Neural progenitor cell (in vitro differentiated cells): ENCODE measurements at regions not wholly inside any gene's neighbourhood (a gene's known extent, or its start where the extent isn't known, plus 50 kb on each side); places are given as distances from the start of the nearest gene placed in this dataset.

Source experiments
- DNase-seq: peaks from one replicate; pipeline ENCODE4 v3.0.0-alpha.2; 2016; ENCODE audit warnings: low spot score
- H2AFZ ChIP-seq: fragments of 200-600 bp; sonication (generic); replicated peaks from 2 replicates; pipeline ENCODE4 v1.6.1; 2016; ENCODE audit warnings: antibody characterized with exemption
- H3F3A ChIP-seq: fragments of 200-600 bp; sonication (generic); 2 replicates; pipeline ENCODE4 v1.6.1; 2016; ENCODE audit warnings: antibody characterized with exemption, low read depth
- H3K27ac ChIP-seq: fragments of 200-600 bp; sonication (generic); 2 replicates; pipeline ENCODE4 v1.5.1; 2016; ENCODE audit warnings: mild to moderate bottlenecking
- H3K27me3 ChIP-seq: fragments of 200-600 bp; sonication (generic); 2 replicates; pipeline ENCODE4 v1.6.1; 2016; ENCODE audit warnings: mild to moderate bottlenecking, moderate library complexity
- H3K36me3 ChIP-seq: fragments of 200-600 bp; sonication (generic); 2 replicates; pipeline ENCODE4 v1.5.1; 2016
- H3K4me1 ChIP-seq: fragments of 200-600 bp; sonication (generic); 2 replicates; pipeline ENCODE4 v1.6.1; 2016; ENCODE audit warnings: mixed run types
- H3K4me2 ChIP-seq: fragments of 200-600 bp; sonication (generic); 2 replicates; pipeline ENCODE4 v1.6.1; 2016
- H3K4me3 ChIP-seq: fragments of 200-600 bp; sonication (generic); 2 replicates; pipeline ENCODE4 v1.5.1; 2016
- H3K79me2 ChIP-seq: fragments of 200-600 bp; sonication (generic); 2 replicates; pipeline ENCODE4 v1.6.1; 2016; ENCODE audit warnings: low read depth
- H3K9ac ChIP-seq: fragments of 200-600 bp; sonication (generic); 2 replicates; pipeline ENCODE4 v1.6.1; 2016
- H3K9me3 ChIP-seq: fragments of 200-600 bp; sonication (generic); 2 replicates; pipeline ENCODE4 v1.5.1; 2016; ENCODE audit warnings: low read depth
- H4K20me1 ChIP-seq: fragments of 200-600 bp; sonication (generic); 2 replicates; pipeline ENCODE4 v1.6.1; 2016; ENCODE audit warnings: low read depth
- H3K27ac Mint-ChIP-seq: 3 replicates; pipeline ENCODE4 v1.8.0; 2021; ENCODE audit warnings: mixed read lengths
- H3K27me3 Mint-ChIP-seq: 2 replicates; pipeline ENCODE4 v1.8.0; 2022; ENCODE audit warnings: low read depth, mild to moderate bottlenecking, inconsistent platforms, moderate library complexity, mixed read lengths; ENCODE audit not compliant: insufficient read depth
- H3K36me3 Mint-ChIP-seq: 3 replicates; pipeline ENCODE4 v1.8.0; 2021; ENCODE audit warnings: mixed read lengths
- H3K4me1 Mint-ChIP-seq: 3 replicates; pipeline ENCODE4 v1.8.0; 2021; ENCODE audit warnings: mixed read lengths
- H3K4me3 Mint-ChIP-seq: 3 replicates; pipeline ENCODE4 v1.8.0; 2021; ENCODE audit warnings: mild to moderate bottlenecking, moderate library complexity, mixed read lengths
- H3K9me3 Mint-ChIP-seq: 3 replicates; pipeline ENCODE4 v1.8.0; 2020; ENCODE audit warnings: mixed read lengths
- EZH2 ChIP-seq: fragments of 200-600 bp; sonication (generic); IDR thresholded peaks from 2 replicates; pipeline ENCODE4 v1.6.1; 2017; ENCODE audit warnings: antibody characterized with exemption, mild to moderate bottlenecking, moderate library complexity
- EZH2phosphoT487 ChIP-seq: fragments of 200-600 bp; sonication (generic); IDR thresholded peaks from 2 replicates; pipeline ENCODE4 v1.6.1; 2017; ENCODE audit warnings: antibody characterized with exemption
- TF ChIP-seq, protein P1 (sequence below): fragments of 200-600 bp; sonication (generic); IDR thresholded peaks from 2 replicates; pipeline ENCODE4 v1.5.1; 2017; ENCODE audit warnings: antibody characterized with exemption, mild to moderate bottlenecking

DNA sequence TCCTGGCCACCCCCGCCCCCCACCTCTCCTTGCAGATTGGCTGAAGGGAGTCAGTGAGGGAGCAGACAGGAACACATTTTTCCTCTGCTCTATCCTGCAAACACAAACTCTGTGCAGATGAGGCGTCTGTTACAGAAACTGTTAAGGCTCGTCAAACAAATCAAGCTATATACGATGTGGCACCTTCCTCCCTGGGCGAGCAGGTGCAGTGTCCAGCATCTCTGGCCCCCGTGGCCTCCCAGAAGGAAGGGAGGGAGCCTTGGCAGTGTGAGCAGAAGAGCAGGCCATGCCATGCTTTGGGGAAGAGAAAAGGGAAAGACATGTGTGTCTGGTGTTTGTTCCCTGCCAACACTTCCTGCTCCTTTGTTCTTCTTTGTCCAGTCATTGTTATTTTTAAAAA lies 267.8 kb downstream of the UTP18 start:
- Mint-ChIP-seq H3K36me3 (no peaks in the 10 kb centered on the region), H3K27ac (no peak overlapping the region)

DNA sequence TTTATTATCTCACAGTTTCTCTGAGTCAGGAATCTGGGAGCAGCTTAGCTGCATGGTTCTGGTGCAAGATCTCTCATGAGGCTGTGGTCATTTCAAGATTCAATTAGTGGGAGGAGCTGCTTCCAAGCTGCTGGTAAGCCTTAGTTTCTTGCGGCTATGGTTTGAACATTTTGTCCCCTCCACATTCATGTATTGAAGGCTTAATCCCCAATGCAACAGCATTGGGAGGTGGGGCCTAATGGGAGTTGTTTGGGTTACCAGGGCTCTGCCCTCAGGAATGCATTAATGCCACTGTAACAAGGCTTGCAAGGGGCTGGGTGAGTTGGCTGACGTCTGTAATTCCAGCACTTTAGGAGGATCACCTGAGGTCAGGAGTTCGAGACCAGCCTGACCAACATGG lies 272.9 kb downstream of the UTP18 start:
- Histone ChIP-seq H3K9me3 (no peaks in the 10 kb centered on the region), H3F3A (peaks cover 4% of the 10 kb centered on the region), H3K4me2 (no peak overlapping the region), H3K36me3 (no peaks in the 10 kb centered on the region), H3K27me3 (no peaks in the 10 kb centered on the region), H3K4me3 (no peak overlapping the region), H2AFZ (no peak overlapping the region), H4K20me1 (no peaks in the 10 kb centered on the region), H3K9ac (no peak overlapping the region), H3K4me1 (peaks cover 2% of the 10 kb centered on the region), H3K27ac (no peak overlapping the region), H3K79me2 (no peaks in the 10 kb centered on the region)
- peaks cover 2% of the 10 kb centered on the region for H3K27me3 Mint-ChIP-seq
- H3K36me3 Mint-ChIP-seq, result no peaks in the 10 kb centered on the region
- TF ChIP-seq EZH2, result no peak
- no peak overlapping the region for H3K4me3 Mint-ChIP-seq
- peaks cover 3% of the 10 kb centered on the region for H3K9me3 Mint-ChIP-seq
- H3K27ac Mint-ChIP-seq, result no peak overlapping the region
- peaks cover 15% of the 10 kb centered on the region for H3K4me1 Mint-ChIP-seq
- peak; percentile 33 for DNase-seq

More for the DNA sequence above, 267.8 kb downstream of the UTP18 start:
- H3K4me1 Mint-ChIP-seq, result peaks cover 9% of the 10 kb centered on the region
- H3K4me1 ChIP-seq, result no peaks in the 10 kb centered on the region
- TF ChIP-seq, protein P1, sequence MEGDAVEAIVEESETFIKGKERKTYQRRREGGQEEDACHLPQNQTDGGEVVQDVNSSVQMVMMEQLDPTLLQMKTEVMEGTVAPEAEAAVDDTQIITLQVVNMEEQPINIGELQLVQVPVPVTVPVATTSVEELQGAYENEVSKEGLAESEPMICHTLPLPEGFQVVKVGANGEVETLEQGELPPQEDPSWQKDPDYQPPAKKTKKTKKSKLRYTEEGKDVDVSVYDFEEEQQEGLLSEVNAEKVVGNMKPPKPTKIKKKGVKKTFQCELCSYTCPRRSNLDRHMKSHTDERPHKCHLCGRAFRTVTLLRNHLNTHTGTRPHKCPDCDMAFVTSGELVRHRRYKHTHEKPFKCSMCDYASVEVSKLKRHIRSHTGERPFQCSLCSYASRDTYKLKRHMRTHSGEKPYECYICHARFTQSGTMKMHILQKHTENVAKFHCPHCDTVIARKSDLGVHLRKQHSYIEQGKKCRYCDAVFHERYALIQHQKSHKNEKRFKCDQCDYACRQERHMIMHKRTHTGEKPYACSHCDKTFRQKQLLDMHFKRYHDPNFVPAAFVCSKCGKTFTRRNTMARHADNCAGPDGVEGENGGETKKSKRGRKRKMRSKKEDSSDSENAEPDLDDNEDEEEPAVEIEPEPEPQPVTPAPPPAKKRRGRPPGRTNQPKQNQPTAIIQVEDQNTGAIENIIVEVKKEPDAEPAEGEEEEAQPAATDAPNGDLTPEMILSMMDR, result no peak
- no peak for TF ChIP-seq EZH2phosphoT487
- no peak for TF ChIP-seq EZH2
- H3F3A ChIP-seq, result no peaks in the 10 kb centered on the region
- H3K4me3 Mint-ChIP-seq, result no peak overlapping the region
- H3K4me3 ChIP-seq, result no peak overlapping the region
- DNase-seq, result no peak
- no peak overlapping the region for H3K4me2 ChIP-seq
- no peaks in the 10 kb centered on the region for H3K36me3 ChIP-seq
- H3K79me2 ChIP-seq, result no peaks in the 10 kb centered on the region
- peak overlapping the region; percentile 63 for H2AFZ ChIP-seq
- H3K9ac ChIP-seq, result no peak overlapping the region
- H3K27me3 ChIP-seq, result no peaks in the 10 kb centered on the region
- no peak overlapping the region for H3K27ac ChIP-seq
- H3K27me3 Mint-ChIP-seq, result peaks cover 2% of the 10 kb centered on the region
- no peaks in the 10 kb centered on the region for H3K9me3 Mint-ChIP-seq
- H3K9me3 ChIP-seq, result peaks cover 6% of the 10 kb centered on the region
- no peaks in the 10 kb centered on the region for H4K20me1 ChIP-seq

DNA sequence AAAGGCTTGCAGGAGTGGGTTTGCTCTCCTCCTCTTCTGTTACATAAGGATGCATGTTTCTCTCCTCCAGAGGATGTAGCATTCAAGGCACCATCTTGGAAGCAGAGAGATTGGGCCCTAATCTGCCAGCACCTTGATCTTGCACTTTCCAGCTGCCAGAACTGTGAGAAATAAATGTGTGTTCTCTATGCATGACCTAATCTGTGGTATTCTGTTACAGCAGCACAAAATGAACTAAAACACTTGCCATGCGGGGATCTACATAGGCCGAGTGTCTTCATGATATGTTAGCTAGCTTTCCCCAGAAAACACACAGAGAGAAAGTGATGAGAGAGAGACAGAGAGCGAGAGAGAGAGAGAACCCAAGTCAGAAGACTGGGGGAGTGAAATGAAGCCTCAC lies 273.5 kb downstream of the UTP18 start:
- Histone ChIP-seq H3K9me3 (no peaks in the 10 kb centered on the region), H3K4me1 (peaks cover 6% of the 10 kb centered on the region), H3K4me2 (no peak overlapping the region), H3K4me3 (no peak overlapping the region), H3K9ac (no peak overlapping the region), H3K27me3 (no peaks in the 10 kb centered on the region), H3F3A (peaks cover 8% of the 10 kb centered on the region), H3K27ac (no peak overlapping the region), H3K36me3 (no peaks in the 10 kb centered on the region), H4K20me1 (no peaks in the 10 kb centered on the region), H2AFZ (no peak overlapping the region), H3K79me2 (no peaks in the 10 kb centered on the region)
- no peaks in the 10 kb centered on the region for H3K36me3 Mint-ChIP-seq
- H3K27ac Mint-ChIP-seq, result peak overlapping the region; percentile 21
- H3K9me3 Mint-ChIP-seq, result peaks cover 3% of the 10 kb centered on the region
- TF ChIP-seq EZH2phosphoT487, result no peak
- no peak for TF ChIP-seq EZH2
- TF ChIP-seq, protein P1, result no peak
- peaks cover 2% of the 10 kb centered on the region for H3K27me3 Mint-ChIP-seq
- no peak overlapping the region for H3K4me3 Mint-ChIP-seq
- H3K4me1 Mint-ChIP-seq, result peaks cover 20% of the 10 kb centered on the region
- no peak for DNase-seq

DNA sequence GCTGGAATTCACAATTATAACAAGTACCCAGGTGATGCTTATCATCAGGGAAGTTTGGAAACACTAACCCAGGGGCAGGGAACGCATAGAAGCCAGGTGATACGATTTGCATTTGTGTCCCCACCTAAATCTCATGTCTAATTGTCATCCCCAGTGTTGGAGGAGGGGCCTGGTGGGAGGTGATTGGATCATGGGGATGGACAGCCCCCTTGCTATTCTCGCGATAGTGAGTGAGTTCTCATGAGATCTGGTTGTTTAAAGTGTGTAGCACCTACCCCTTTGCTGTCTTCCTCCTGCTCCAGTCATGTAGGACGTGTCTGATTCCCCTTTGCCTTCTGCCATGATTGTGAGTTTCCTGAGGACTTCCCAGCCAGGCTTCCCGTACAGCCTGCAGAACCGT lies 276.3 kb downstream of the UTP18 start:
- Histone ChIP-seq H4K20me1 (no peaks in the 10 kb centered on the region), H3K27ac (no peak overlapping the region), H3K4me1 (peaks cover 13% of the 10 kb centered on the region), H3F3A (peaks cover 8% of the 10 kb centered on the region), H3K27me3 (no peaks in the 10 kb centered on the region), H3K79me2 (no peaks in the 10 kb centered on the region), H3K9ac (no peak overlapping the region), H3K4me3 (no peak overlapping the region), H3K9me3 (no peaks in the 10 kb centered on the region), H3K36me3 (no peaks in the 10 kb centered on the region), H3K4me2 (no peak overlapping the region), H2AFZ (no peak overlapping the region)
- DNase-seq, result no peak
- Mint-ChIP-seq H3K9me3 (peaks cover 3% of the 10 kb centered on the region), H3K36me3 (no peaks in the 10 kb centered on the region), H3K4me3 (no peak overlapping the region), H3K4me1 (peaks cover 24% of the 10 kb centered on the region), H3K27ac (no peak overlapping the region), H3K27me3 (peaks cover 4% of the 10 kb centered on the region)
- TF ChIP-seq EZH2phosphoT487, result no peak
- TF ChIP-seq, protein P1, result no peak
- no peak for TF ChIP-seq EZH2
